G401.6 (cell line): ENCODE measurements at regions not wholly inside any gene's neighbourhood (a gene's known extent, or its start where the extent isn't known, plus 50 kb on each side); places are given as distances from the start of the nearest gene placed in this dataset.

Experiments used
- FAIRE-seq: peaks from 2 replicates; lab custom pipeline; 2012; peaks lifted over from hg19 to GRCh38; lab: Jason Lieb, UNC

DNA sequence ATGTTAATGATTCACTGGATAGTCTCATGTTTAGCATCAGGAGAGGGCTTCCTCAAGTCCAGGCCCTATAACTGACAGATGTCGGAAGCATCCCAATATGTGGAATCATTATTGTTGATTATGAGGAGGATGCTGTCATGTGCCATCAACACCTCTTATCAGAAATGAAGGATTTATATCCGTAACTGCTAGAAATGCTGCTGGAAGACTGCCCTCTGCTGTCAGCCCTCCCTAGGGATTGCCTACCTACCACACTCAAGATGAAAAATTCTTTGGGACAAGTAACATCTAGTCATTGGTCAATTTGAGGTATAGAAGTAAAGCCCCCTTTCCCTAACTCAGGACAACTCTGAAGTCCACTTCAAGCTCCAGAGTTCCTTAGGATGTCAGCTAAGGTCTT lies 1166.5 kb upstream of the NXPH2 start:
- FAIRE-seq, result no peak

DNA sequence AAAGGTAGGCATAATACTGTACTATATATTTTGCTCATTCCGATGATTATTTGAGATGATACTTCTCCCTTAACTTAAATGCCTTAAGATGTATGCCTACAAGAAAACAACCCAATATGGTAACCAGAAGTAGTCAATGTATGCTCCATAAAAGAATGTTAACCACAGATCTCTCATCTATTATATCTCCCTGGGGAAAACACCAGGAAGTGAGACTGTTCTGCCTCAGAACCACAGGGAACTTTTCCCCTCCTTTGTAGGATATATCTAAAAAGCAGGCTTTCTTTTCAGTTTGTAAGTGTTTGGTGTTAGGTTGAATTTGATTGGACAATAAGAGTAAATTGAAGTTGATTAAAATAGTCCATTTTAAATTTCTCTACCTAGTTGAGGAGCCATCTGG lies 1160.5 kb upstream of the NXPH2 start:
- FAIRE-seq, result no peak

GRCh38 chr2:139925903-139926302 lies 1145.7 kb upstream of the NXPH2 start:
- no peak for FAIRE-seq

GRCh38 chr2:139924070-139924469 lies 1143.9 kb upstream of the NXPH2 start:
- FAIRE-seq, result no peak

DNA sequence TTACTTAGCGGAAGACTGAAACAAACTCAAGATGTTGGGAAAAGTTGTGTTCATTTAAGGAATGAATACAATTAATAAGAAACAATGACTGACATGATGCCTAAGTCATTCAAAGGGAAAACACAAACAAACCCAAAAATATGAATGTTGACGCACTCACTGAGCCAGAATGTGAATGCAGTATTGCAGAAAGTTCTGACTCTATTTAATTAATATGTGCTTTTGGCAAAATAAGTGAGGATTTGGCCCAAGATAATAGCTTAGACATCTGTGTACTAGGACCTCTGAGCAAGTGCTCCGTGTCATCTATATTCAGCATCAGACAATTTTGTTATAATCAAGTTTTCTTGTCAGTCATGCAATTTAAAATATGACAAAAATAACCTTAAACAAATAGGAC lies 1138.8 kb upstream of the NXPH2 start:
- FAIRE-seq, result no peak

- no peak for FAIRE-seq
These were observed 1137.6 kb upstream of the NXPH2 start for GRCh38 chr2:139917690-139918384.

- FAIRE-seq, result no peak
These were observed 1136.6 kb upstream of the NXPH2 start for GRCh38 chr2:139916822-139917221.

DNA sequence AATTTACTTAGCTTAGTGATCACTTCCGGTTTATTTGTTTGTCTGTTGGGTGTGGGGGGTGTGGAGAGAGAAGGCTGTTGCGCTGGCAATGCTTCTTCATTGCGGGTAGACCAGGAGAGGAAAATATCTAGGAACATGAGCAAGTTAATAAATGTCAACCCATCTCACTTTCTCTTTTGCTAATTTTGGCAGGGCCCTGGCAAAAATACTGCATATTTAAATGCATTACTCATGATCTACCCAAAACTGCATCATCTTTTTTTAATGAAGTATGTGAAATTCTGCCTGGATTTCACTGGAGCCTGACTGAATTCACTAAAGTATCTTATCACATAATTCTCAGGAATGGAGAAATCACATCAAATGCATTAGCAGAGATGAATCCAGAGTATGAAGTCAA lies 1131.0 kb upstream of the NXPH2 start:
- FAIRE-seq, result no peak

DNA sequence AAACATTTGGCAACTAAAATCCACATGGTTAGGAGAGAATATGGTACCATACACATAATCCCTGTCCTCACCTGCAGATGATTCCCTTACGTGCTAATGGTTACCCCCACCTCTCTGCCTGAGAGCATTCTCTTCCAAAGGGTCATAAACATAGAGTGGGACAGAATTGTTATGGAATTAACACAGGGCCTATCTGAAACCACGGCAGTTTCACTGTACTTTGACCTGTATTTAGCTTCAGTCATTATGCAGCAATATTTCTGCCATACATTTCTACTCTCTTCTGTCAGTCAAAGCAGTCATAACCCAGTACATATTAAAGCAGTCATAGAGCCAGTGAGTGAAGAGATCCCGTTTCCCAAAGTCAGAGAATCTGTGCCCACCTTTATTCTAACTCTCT lies 1128.9 kb upstream of the NXPH2 start:
- no peak for FAIRE-seq

DNA sequence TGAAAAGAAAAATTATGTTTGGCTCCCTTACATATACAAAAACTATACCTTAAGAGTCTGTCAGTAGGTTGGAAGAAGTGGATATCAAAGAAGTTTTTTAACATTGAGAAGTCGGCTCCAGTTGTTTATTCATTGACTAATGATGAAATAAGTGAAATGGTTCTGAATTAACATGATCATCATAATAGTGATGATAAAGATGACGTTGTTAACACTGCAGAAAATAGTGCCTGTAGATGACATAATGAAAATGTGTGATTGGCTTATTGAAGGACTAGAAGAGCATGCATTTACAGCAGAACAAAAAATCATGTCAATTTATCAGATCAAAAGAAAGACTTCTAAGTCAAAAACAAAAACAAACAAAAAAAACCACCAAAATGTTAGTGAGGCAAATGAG lies 1125.4 kb upstream of the NXPH2 start:
- FAIRE-seq, result no peak

DNA sequence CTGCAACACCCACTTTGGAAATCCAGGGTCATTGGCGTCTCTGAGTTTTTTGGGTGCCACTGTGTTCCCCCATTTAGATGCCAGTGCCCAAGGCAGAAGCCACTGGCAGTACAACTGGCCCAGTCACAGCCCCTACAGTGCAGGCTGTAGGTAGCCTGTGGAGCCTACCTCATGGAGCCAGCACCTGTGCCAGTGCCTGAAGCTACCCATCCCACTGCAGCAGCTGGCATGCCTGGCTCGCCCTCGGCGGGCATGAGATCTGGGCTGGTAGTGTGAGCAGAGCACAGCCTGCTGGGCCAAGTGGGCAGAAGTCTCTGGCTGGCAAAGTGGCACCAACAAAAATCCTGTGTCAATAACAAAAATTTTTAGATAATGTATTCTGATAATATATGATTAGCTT lies 1111.4 kb upstream of the NXPH2 start:
- no peak for FAIRE-seq

GRCh38 chr2:139885921-139886498 lies 1105.8 kb upstream of the NXPH2 start:
- FAIRE-seq, result no peak

GRCh38 chr2:139876964-139877363 lies 1096.8 kb upstream of the NXPH2 start:
- FAIRE-seq, result no peak

DNA sequence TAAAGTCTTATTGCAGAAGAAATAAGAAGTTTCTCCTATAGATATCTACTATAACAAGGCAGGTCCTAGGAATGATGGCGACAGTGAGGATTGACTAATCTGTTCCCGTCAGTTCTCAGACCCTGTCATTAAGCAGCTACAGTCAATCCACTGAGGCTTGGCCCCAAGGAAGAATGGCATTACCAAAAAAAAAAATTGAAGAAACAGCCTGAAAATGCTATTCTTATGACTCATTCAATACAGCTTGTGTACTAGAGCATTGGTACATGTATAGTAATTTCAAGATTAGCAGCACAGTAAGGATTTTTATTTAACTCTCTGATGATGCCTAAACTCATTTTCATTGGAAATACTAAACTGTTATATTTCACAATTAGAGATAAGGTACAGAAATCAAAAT lies 1096.1 kb upstream of the NXPH2 start:
- no peak for FAIRE-seq

- FAIRE-seq, result no peak
These were observed 1092.3 kb upstream of the NXPH2 start for GRCh38 chr2:139872503-139872902.

DNA sequence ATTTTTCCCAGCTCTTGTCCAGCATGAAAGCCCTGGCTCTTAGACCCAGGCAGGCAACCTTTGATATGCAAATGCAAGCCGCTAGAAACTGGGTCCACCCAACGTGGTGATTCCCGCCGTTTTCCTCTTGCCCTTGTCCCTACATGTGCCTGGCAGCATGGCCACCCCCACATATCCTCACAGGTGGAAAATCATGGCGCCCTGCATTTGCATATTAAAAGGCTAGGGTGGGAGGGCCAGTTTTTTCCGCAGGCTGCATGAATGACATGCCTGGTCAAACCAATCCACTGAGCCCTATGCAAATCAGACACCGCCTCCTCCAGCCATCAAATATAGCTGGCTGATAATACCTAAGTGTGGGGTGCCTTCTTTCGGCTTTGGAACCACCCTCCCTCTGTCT lies 1091.8 kb upstream of the NXPH2 start:
- FAIRE-seq, result no peak

GRCh38 chr2:139867601-139868226 lies 1087.5 kb upstream of the NXPH2 start:
- no peak for FAIRE-seq

DNA sequence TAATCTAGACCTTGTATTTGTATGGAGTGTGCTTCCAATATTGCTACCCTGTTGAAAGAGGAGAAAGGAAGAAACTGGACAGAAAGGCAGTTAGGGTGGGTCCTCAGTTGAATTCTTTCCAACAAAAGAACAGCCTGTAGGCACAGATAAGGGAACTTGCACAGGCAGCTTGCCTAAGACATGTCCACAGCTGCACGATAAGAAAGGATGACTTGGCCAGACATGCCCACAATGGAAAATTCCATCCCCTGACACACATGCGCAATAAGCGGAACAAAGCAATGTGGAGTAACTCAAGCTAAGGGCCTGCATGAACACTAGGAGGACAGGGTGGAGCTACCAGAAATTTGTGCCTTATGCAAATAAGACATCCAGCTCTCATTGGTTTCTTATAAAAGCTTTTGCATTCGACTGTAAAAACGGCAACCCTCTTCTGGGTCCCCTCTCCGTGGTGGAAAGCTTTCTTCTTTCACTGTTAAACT lies 1084.7 kb upstream of the NXPH2 start:
- FAIRE-seq, result no peak

DNA sequence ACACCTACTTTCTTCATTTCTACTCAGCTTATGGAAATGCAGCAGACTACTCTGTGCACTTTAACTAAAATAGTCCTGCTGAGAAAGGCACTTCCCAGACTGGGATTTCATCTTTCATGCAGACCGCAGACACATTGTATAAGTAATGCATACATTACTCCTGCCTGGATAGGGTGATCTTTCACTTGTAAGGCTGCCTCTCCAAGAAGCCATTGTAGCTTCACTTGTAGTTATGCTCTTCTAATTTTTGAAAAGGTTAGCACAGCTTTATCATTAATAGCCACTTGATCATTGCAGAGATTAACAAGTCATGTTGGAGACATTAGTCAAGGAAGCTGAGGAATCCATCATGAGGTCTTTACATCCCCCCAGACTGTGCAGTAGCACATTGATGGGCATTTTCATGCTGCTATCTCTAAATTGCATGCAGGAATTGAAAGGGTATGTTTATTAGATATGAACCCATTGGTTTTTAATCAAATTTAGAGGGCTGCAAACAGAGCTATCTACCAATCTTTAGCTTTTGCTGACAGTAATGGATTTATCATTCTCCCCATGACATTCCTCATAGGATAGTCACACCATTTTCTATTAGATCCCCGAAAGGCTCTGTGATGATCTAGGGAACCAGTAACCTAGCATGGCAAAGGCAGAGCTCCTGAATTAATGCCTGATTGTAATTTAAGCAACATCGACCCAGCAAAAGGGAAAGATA lies 1074.7 kb upstream of the NXPH2 start:
- no peak for FAIRE-seq

DNA sequence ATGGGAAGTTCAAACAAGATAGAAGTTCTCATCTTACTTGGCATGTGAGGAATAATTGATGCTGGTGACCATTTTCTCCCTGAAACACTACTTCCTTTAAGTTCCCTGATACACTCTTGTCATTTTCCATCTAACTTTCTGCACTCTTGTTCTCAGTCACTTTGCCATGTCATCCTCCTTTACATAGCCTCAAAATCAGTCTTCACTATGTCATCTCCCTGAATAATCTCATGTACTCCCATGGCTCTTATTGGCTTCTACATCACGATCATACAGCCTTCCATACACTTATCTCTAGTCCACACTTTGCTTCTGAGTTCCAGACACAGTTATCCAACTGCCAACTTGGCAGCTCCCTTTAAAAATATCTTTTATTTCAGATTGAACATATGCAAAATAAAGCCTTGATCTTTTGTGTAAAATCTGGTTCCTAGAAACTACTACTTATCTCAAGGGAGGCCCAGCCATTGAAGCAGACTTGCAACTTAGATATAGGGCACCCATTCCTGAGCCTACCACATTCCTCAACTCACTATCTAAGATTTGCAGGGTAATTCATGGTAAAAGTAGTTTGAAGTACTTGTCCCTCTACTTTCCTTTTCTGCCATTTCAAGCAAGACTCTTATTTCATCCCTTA lies 1070.2 kb upstream of the NXPH2 start:
- FAIRE-seq, result no peak

DNA sequence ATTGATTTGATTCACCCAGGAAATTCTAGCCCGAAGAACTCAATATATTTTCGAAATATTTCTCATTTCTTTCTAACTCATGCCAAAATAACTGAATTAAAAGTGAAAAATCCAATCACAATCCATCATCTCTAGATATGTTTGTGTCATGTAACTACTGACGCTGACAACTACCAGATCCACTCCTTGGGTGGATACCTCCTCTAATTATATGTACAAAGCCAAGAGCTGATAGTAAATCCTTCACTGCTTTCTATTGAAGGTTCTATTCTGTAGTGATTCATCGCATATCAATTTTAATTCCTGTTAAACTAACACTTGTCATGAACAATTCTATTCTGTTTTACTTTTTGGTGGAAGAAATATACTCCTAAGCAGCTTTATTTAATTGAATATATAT lies 1056.6 kb upstream of the NXPH2 start:
- no peak for FAIRE-seq

GRCh38 chr2:139835101-139835500 lies 1054.9 kb upstream of the NXPH2 start:
- no peak for FAIRE-seq

GRCh38 chr2:139828011-139828410 lies 1047.8 kb upstream of the NXPH2 start:
- FAIRE-seq, result no peak
